OCI-LY1 (cell line): ENCODE measurements at regions not wholly inside any gene's neighbourhood (a gene's known extent, or its start where the extent isn't known, plus 50 kb on each side); places are given as distances from the start of the nearest gene placed in this dataset.

Source experiments
- EZH2 ChIP-seq: fragments of 200-600 bp; sonication (generic), shearing (Covaris generic); IDR thresholded peaks from 2 replicates; pipeline ENCODE4 v1.8.0; 2017; ENCODE audit warnings: borderline replicate concordance, mixed run types, mild to moderate bottlenecking, antibody characterized with exemption, low read length, moderate library complexity, mixed read lengths
- TF ChIP-seq, protein P1 (sequence below): fragments of 200-600 bp; sonication (generic), shearing (Covaris generic); IDR thresholded peaks from 2 replicates; pipeline ENCODE4 v1.5.1; 2017; ENCODE audit warnings: mild to moderate bottlenecking, antibody characterized with exemption, low read length, moderate library complexity, mixed read lengths

DNA sequence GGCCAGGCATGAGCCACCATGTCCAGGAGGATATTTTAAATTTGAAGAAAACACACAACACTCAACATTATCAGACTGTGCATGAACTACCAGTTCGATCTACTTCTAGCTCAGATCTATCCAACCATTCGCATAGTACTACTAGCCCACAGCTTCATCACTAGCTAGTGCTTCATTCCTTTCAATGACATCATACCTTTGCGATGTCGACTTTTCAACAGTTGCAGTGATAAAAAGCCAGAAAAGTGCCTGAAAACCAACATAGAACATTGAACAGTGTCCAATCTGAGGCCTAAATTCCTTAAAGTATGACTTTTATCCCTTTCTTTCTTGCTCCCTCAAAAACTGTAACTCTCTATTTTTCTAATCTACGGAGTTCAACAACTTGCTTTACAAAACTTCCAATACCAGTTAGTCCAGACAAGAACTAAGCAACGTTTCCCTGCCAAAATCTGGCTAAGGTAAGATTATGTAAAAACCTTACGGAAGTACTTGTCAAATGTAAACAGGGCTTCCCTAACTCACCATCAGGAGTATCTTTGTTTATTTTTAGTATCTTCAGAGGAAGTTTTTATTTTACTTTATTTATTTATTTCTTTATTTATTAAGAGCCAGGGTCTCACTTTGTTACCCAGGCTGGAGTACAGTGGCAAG, 434.0 kb upstream of the JARID2 start:
- TF ChIP-seq, protein P1, sequence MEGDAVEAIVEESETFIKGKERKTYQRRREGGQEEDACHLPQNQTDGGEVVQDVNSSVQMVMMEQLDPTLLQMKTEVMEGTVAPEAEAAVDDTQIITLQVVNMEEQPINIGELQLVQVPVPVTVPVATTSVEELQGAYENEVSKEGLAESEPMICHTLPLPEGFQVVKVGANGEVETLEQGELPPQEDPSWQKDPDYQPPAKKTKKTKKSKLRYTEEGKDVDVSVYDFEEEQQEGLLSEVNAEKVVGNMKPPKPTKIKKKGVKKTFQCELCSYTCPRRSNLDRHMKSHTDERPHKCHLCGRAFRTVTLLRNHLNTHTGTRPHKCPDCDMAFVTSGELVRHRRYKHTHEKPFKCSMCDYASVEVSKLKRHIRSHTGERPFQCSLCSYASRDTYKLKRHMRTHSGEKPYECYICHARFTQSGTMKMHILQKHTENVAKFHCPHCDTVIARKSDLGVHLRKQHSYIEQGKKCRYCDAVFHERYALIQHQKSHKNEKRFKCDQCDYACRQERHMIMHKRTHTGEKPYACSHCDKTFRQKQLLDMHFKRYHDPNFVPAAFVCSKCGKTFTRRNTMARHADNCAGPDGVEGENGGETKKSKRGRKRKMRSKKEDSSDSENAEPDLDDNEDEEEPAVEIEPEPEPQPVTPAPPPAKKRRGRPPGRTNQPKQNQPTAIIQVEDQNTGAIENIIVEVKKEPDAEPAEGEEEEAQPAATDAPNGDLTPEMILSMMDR: no peak
- TF ChIP-seq EZH2: no peak
